Fibroblast of lung (primary cell): ENCODE measurements at regions not wholly inside any gene's neighbourhood (a gene's known extent, or its start where the extent isn't known, plus 50 kb on each side); places are given as distances from the start of the nearest gene placed in this dataset.
A peak's percentile ranks its signal among the peaks of the same experiment; 100 is the strongest.

Source experiments
- DNase-seq, 2 donors: peaks; one replicate each; pipeline versions ENCODE4 v3.0.0 to v3.0.0-alpha.2; 2010; ENCODE audit warnings: low read depth in 2 of 2
- H2AFZ ChIP-seq: 2 replicates; pipeline ENCODE4 v1.5.1; 2012; ENCODE audit warnings: low read length, control low read depth, inconsistent platforms
- H3K27ac ChIP-seq: 2 replicates; pipeline ENCODE4 v1.5.1; 2011; ENCODE audit warnings: low read length, control low read depth; ENCODE audit not compliant: insufficient read depth
- H3K27me3 ChIP-seq: 2 replicates; pipeline ENCODE4 v1.5.1; 2011; ENCODE audit warnings: mild to moderate bottlenecking, low read length; ENCODE audit not compliant: control insufficient read depth, insufficient read depth
- H3K36me3 ChIP-seq: 2 replicates; pipeline ENCODE4 v1.5.1; 2011; ENCODE audit warnings: low read length; ENCODE audit not compliant: control insufficient read depth, insufficient read depth
- H3K4me1 ChIP-seq: 2 replicates; pipeline ENCODE4 v1.5.1; 2011; ENCODE audit warnings: low read length; ENCODE audit not compliant: control insufficient read depth, insufficient read depth; ENCODE audit errors: extremely low read depth
- H3K4me2 ChIP-seq: 2 replicates; pipeline ENCODE4 v1.5.1; 2011; ENCODE audit warnings: low read length, control low read depth; ENCODE audit not compliant: insufficient read depth; ENCODE audit errors: extremely low read depth
- H3K4me3 ChIP-seq, 4 experiments: fragments of 200-600 bp in 1 of 4; sonication (generic) in 1 of 4; replicated peaks in 1 of 4; 2 replicates each; pipeline ENCODE4 v1.5.1; 2011 to 2016; ENCODE audit warnings: low read length in 4 of 4, low read depth in 3 of 4, mild to moderate bottlenecking in 3 of 4, control low read depth in 2 of 4, inconsistent platforms in 1 of 4, mixed read lengths in 1 of 4; ENCODE audit not compliant: insufficient read depth in 1 of 4; ENCODE audit errors: control extremely low read depth in 1 of 4
- H3K79me2 ChIP-seq: 2 replicates; pipeline ENCODE4 v1.5.1; 2012; ENCODE audit warnings: mild to moderate bottlenecking, low read length, inconsistent platforms; ENCODE audit not compliant: control insufficient read depth, insufficient read depth
- H3K9ac ChIP-seq: 2 replicates; pipeline ENCODE4 v1.5.1; 2011; ENCODE audit warnings: mild to moderate bottlenecking, low read length, control low read depth; ENCODE audit not compliant: insufficient read depth
- H3K9me3 ChIP-seq: 2 replicates; pipeline ENCODE4 v1.5.1; 2012; ENCODE audit warnings: low read depth, low read length; ENCODE audit not compliant: control insufficient read depth, insufficient read depth
- H4K20me1 ChIP-seq: 2 replicates; pipeline ENCODE4 v1.5.1; 2011; ENCODE audit warnings: low read length; ENCODE audit not compliant: control insufficient read depth, insufficient read depth; ENCODE audit errors: extremely low read depth
- CTCF ChIP-seq, 2 donors: IDR thresholded peaks in 1 of 2; conservative IDR thresholded peaks in 1 of 2; 1 replicate in 1 of 2; 2 replicates in 1 of 2; pipeline ENCODE4 v1.5.1; 2011 to 2012; ENCODE audit warnings: low read length in 2 of 2, control low read depth in 1 of 2, inconsistent platforms in 1 of 2, low read depth in 1 of 2, mild to moderate bottlenecking in 1 of 2
- EZH2 ChIP-seq: IDR thresholded peaks from 2 replicates; pipeline ENCODE4 v1.5.1; 2012; ENCODE audit warnings: low read length, control low read depth, mild to moderate bottlenecking; ENCODE audit errors: missing control alignments

GRCh38 chr12:128078301-128078971 lies 188.5 kb upstream of the TMEM132C start:
- H2AFZ ChIP-seq: no peak overlapping the region
- no peak overlapping the region for H3K9ac ChIP-seq
- H3K4me2 ChIP-seq: no peak overlapping the region
- TF ChIP-seq CTCF (conservative IDR thresholded peaks at IDR 0.05 in 1 of 2, IDR thresholded peaks at IDR 0.05 in 1 of 2; ENCODE audit: low read depth in 1 of 2, low read length in 2 of 2) (no peak), EZH2 (no peak)
- no peaks in the 10 kb centered on the region for H3K4me1 ChIP-seq
- no peak overlapping the region for H3K27ac ChIP-seq
- peak in 1 of 2 donors; percentile 57 for DNase-seq
- H3K27me3 ChIP-seq: no peaks in the 10 kb centered on the region
- H3K79me2 ChIP-seq: no peaks in the 10 kb centered on the region
- H3K36me3 ChIP-seq: no peaks in the 10 kb centered on the region
- H3K4me3 ChIP-seq: no peak overlapping the region
- H4K20me1 ChIP-seq: no peaks in the 10 kb centered on the region
- no peaks in the 10 kb centered on the region for H3K9me3 ChIP-seq

GRCh38 chr12:128079446-128079845 lies 187.5 kb upstream of the TMEM132C start:
- Histone ChIP-seq H3K4me3 (no peak overlapping the region), H4K20me1 (no peaks in the 10 kb centered on the region), H3K4me1 (no peaks in the 10 kb centered on the region), H3K9me3 (no peaks in the 10 kb centered on the region), H3K79me2 (no peaks in the 10 kb centered on the region), H3K4me2 (no peak overlapping the region), H3K27ac (no peak overlapping the region), H3K9ac (no peak overlapping the region), H2AFZ (no peak overlapping the region), H3K36me3 (no peaks in the 10 kb centered on the region), H3K27me3 (no peaks in the 10 kb centered on the region)
- DNase-seq: no peak
- TF ChIP-seq EZH2 (no peak), CTCF (conservative IDR thresholded peaks at IDR 0.05 in 1 of 2, IDR thresholded peaks at IDR 0.05 in 1 of 2; ENCODE audit: low read depth in 1 of 2, low read length in 2 of 2) (no peak)

GRCh38 chr12:128083132-128083729 lies 183.7 kb upstream of the TMEM132C start:
- Histone ChIP-seq H3K27me3 (no peaks in the 10 kb centered on the region), H3K36me3 (no peaks in the 10 kb centered on the region), H3K27ac (no peak overlapping the region), H3K9me3 (no peaks in the 10 kb centered on the region), H3K4me1 (no peaks in the 10 kb centered on the region), H3K4me3 (no peak overlapping the region), H4K20me1 (no peaks in the 10 kb centered on the region), H2AFZ (no peak overlapping the region), H3K79me2 (no peaks in the 10 kb centered on the region), H3K9ac (no peak overlapping the region), H3K4me2 (no peak overlapping the region)
- no peak for TF ChIP-seq EZH2
- no peak for TF ChIP-seq CTCF (conservative IDR thresholded peaks at IDR 0.05 in 1 of 2, IDR thresholded peaks at IDR 0.05 in 1 of 2; ENCODE audit: low read depth in 1 of 2, low read length in 2 of 2)
- no peak for DNase-seq
